ENCODE measurements at regions not wholly inside any gene's neighbourhood (a gene's known extent, or its start where the extent isn't known, plus 50 kb on each side); places are given as distances from the start of the nearest gene placed in this dataset.
"Not testable (repeated sequence)": the region's sequence is repeated elsewhere in the genome, so short reads cannot be mapped to it uniquely, and the experiment has no call there.

- no peak overlapping the region for H3K27ac ChIP-seq (ENCODE audit: low read depth, low read length)
- ChIA-PET CTCF (interaction anchor here (0.7 to 9.1 kb wide), 7 partner anchors 16 to 1698 kb away, joined by 3 to 117 read pairs (median 3); no protein-coding TSS in a partner anchor), POLR2A (no interaction called here)
- TF ChIP-seq CTCF (IDR thresholded peaks at IDR 0.05; ENCODE audit: low read depth, low read length), result no peak
- H3K27me3 ChIP-seq (ENCODE audit: control insufficient read depth, insufficient read depth, low read length), result no peaks in the 10 kb centered on the region
- no peaks in the 10 kb centered on the region for H3K9me3 ChIP-seq (ENCODE audit: control insufficient read depth, insufficient read depth, low read length)
- no peak for DNase-seq (ENCODE audit: low read depth, low spot score)
- H3K4me3 ChIP-seq (ENCODE audit: low read depth, low read length), result no peak overlapping the region
Observed at GRCh38 chr6:55937951-55938690, 62.7 kb upstream of the BMP5 start.

GRCh38 chr6:55937261-55937947, 62.0 kb upstream of the BMP5 start:
- no peaks in the 10 kb centered on the region for H3K9me3 ChIP-seq (ENCODE audit: control insufficient read depth, insufficient read depth, low read length)
- CTCF ChIA-PET, result interaction anchor here (1.0 to 9.1 kb wide), 5 partner anchors 17 to 661 kb away, joined by 3 to 117 read pairs (median 3); no protein-coding TSS in a partner anchor
- H3K4me3 ChIP-seq (ENCODE audit: low read depth, low read length), result no peak overlapping the region
- no peak for TF ChIP-seq CTCF (IDR thresholded peaks at IDR 0.05; ENCODE audit: low read depth, low read length)
- POLR2A ChIA-PET, result no interaction called here
- no peak for DNase-seq (ENCODE audit: low read depth, low spot score)
- H3K27me3 ChIP-seq (ENCODE audit: control insufficient read depth, insufficient read depth, low read length), result no peaks in the 10 kb centered on the region
- H3K27ac ChIP-seq (ENCODE audit: low read depth, low read length), result no peak overlapping the region

GRCh38 chr6:55931101-55931500, 55.7 kb upstream of the BMP5 start:
- Histone ChIP-seq H3K27me3 (ENCODE audit: control insufficient read depth, insufficient read depth, low read length) (no peaks in the 10 kb centered on the region), H3K4me3 (ENCODE audit: low read depth, low read length) (no peak overlapping the region), H3K9me3 (ENCODE audit: control insufficient read depth, insufficient read depth, low read length) (no peaks in the 10 kb centered on the region), H3K27ac (ENCODE audit: low read depth, low read length) (no peak overlapping the region)
- CTCF ChIA-PET, result interaction anchor here (0.6 kb wide), 1 partner anchor 655 kb away, joined by 3 read pairs; no protein-coding TSS in a partner anchor
- DNase-seq (ENCODE audit: low read depth, low spot score), result no peak
- POLR2A ChIA-PET, result no interaction called here
- TF ChIP-seq CTCF (IDR thresholded peaks at IDR 0.05; ENCODE audit: low read depth, low read length), result no peak

- H3K27me3 ChIP-seq (ENCODE audit: control insufficient read depth, insufficient read depth, low read length); H3K27ac ChIP-seq (ENCODE audit: low read depth, low read length); DNase-seq (ENCODE audit: low read depth, low spot score); H3K9me3 ChIP-seq (ENCODE audit: control insufficient read depth, insufficient read depth, low read length); POLR2A ChIA-PET; H3K4me3 ChIP-seq (ENCODE audit: low read depth, low read length): not testable (repeated sequence)
- CTCF ChIA-PET, result interaction anchor here (0.7 to 1.5 kb wide), 2 partner anchors 14 to 651 kb away, joined by 4 read pairs; no protein-coding TSS in a partner anchor
Observed at GRCh38 chr6:55927713-55928112, 52.3 kb upstream of the BMP5 start.

GRCh38 chr6:55925292-55925691, 49.9 kb upstream of the BMP5 start:
- ChIA-PET POLR2A (no interaction called here), CTCF (no interaction called here)
- Histone ChIP-seq H3K9me3 (ENCODE audit: control insufficient read depth, insufficient read depth, low read length) (no peaks in the 10 kb centered on the region), H3K27me3 (ENCODE audit: control insufficient read depth, insufficient read depth, low read length) (no peaks in the 10 kb centered on the region), H3K27ac (ENCODE audit: low read depth, low read length) (no peak overlapping the region), H3K4me3 (ENCODE audit: low read depth, low read length) (no peak overlapping the region)
- DNase-seq (ENCODE audit: low read depth, low spot score), result no peak
- no peak for TF ChIP-seq CTCF (IDR thresholded peaks at IDR 0.05; ENCODE audit: low read depth, low read length)

Measured in AG04450 (cell line).